Neural crest cell (in vitro differentiated cells): ENCODE measurements at regions not wholly inside any gene's neighbourhood (a gene's known extent, or its start where the extent isn't known, plus 50 kb on each side); places are given as distances from the start of the nearest gene placed in this dataset.

Source experiments
- DNase-seq: peaks from one replicate; pipeline ENCODE4 v3.0.0; 2021; ENCODE audit warnings: low read depth, mixed read lengths, low spot score
- H3K27ac Mint-ChIP-seq: one replicate; pipeline ENCODE4 v1.8.0; 2021; ENCODE audit warnings: mild to moderate bottlenecking, mixed read lengths; ENCODE audit not compliant: unreplicated experiment
- H3K27me3 Mint-ChIP-seq: 2 replicates; pipeline ENCODE4 v1.8.0; 2021; ENCODE audit warnings: low read depth, mild to moderate bottlenecking, mixed read lengths
- H3K36me3 Mint-ChIP-seq: 2 replicates; pipeline ENCODE4 v1.8.0; 2021; ENCODE audit warnings: low read depth, mild to moderate bottlenecking, mixed read lengths
- H3K4me1 Mint-ChIP-seq: 2 replicates; pipeline ENCODE4 v1.8.0; 2021; ENCODE audit warnings: mixed read lengths
- H3K4me3 Mint-ChIP-seq: one replicate; pipeline ENCODE4 v1.8.0; 2021; ENCODE audit warnings: mild to moderate bottlenecking, mixed read lengths
- H3K9me3 Mint-ChIP-seq: 2 replicates; pipeline ENCODE4 v1.8.0; 2021; ENCODE audit warnings: mixed read lengths
- TF ChIP-seq, protein P1 (sequence below): fragments of 200-600 bp; sonication (generic); conservative IDR thresholded peaks from 2 replicates; pipeline ENCODE4 v1.5.0; 2021; ENCODE audit warnings: antibody characterized with exemption, mild to moderate bottlenecking

DNA sequence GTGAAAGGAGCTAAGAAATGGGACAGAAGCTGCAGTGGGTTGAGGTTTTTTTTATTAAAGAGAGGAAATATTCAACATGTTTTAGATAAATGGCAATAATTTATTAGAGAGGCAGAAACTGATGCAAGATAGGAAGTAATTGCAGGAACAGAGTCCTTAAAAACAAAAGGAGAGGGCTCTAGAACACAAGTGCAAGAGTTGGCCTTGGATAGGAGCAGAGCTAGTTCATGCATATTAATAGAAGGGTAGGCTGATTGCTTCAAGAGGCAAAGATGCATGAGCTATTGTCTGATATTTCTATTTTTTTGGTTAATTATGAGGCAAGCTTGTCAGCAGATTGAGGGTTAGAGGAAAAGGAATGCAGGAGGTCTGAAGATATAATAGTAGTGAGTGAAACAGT is 91.0 kb upstream of the GPRIN3 start:
- TF ChIP-seq, protein P1, sequence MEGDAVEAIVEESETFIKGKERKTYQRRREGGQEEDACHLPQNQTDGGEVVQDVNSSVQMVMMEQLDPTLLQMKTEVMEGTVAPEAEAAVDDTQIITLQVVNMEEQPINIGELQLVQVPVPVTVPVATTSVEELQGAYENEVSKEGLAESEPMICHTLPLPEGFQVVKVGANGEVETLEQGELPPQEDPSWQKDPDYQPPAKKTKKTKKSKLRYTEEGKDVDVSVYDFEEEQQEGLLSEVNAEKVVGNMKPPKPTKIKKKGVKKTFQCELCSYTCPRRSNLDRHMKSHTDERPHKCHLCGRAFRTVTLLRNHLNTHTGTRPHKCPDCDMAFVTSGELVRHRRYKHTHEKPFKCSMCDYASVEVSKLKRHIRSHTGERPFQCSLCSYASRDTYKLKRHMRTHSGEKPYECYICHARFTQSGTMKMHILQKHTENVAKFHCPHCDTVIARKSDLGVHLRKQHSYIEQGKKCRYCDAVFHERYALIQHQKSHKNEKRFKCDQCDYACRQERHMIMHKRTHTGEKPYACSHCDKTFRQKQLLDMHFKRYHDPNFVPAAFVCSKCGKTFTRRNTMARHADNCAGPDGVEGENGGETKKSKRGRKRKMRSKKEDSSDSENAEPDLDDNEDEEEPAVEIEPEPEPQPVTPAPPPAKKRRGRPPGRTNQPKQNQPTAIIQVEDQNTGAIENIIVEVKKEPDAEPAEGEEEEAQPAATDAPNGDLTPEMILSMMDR: no peak
- Mint-ChIP-seq H3K4me1 (peaks cover 6% of the 10 kb centered on the region), H3K4me3 (no peak overlapping the region), H3K36me3 (no peaks in the 10 kb centered on the region), H3K9me3 (no peaks in the 10 kb centered on the region), H3K27ac (no peak overlapping the region), H3K27me3 (no peaks in the 10 kb centered on the region)
- no peak for DNase-seq

DNA sequence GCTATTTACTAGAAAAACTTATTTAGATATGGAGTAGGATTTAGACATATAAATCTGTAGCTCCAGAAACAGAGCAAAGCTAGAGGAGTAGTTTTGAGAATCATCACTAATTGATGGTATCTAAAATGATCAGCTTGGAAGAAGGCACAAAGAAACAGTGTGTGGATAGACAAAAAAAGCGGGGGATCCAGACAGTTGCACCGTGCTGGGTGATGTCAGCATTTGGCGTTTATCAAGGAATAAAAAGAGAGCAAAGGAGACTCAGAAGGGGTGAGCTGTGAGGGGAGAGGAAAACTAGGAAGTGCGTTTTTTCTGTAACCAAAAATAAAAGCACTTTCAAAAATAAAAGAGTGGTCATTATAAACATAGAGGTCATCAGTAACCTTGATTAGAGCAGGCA is 90.5 kb upstream of the GPRIN3 start:
- no peaks in the 10 kb centered on the region for H3K36me3 Mint-ChIP-seq
- peaks cover under 1% of the 10 kb centered on the region for H3K4me1 Mint-ChIP-seq
- no peak overlapping the region for H3K27ac Mint-ChIP-seq
- H3K4me3 Mint-ChIP-seq: no peak overlapping the region
- no peak for DNase-seq
- no peaks in the 10 kb centered on the region for H3K27me3 Mint-ChIP-seq
- TF ChIP-seq, protein P1: no peak
- no peaks in the 10 kb centered on the region for H3K9me3 Mint-ChIP-seq

DNA sequence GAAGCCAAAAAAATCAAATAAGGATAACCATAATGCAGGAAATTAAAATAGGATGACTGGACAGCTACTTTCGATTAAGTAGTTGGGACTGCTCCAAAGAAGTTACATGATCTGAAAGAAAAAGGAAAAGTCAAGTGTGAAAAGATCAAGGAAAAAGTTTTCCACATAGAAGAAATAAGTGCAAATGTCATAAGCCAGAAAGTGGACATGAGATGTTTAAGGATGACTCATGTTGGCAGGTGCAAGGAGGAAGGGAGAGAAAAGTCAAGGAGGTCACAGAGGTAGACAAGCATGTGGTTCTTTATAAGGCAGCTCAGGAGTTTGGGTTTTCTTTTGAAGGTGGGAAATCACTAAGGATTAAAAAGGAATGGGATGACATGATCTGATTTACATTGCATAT is 89.8 kb upstream of the GPRIN3 start:
- Mint-ChIP-seq H3K9me3 (no peaks in the 10 kb centered on the region), H3K4me1 (no peaks in the 10 kb centered on the region), H3K36me3 (no peaks in the 10 kb centered on the region), H3K27ac (no peak overlapping the region), H3K27me3 (no peaks in the 10 kb centered on the region), H3K4me3 (no peak overlapping the region)
- DNase-seq: no peak
- TF ChIP-seq, protein P1: no peak

DNA sequence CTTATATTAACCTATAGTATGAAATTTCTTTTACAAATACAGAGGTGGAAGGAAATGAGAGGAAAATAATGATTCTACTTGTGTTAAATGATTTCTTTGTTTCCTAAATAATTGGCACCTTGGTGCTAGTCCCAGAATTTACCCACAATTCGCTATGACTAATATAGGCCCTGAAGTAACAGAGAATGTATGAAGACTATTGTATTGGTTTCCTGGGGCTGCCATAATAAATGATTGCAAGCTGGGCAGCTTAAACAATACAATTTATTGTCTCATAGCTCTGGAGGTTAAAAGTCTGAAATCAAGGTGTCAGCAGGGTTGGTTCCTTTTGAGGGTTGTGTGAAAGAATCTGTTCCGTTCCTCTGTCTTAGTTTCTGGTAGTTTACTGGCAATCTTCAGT is 74.8 kb upstream of the GPRIN3 start:
- TF ChIP-seq, protein P1: no peak
- H3K27me3 Mint-ChIP-seq: no peaks in the 10 kb centered on the region
- no peak overlapping the region for H3K27ac Mint-ChIP-seq
- H3K9me3 Mint-ChIP-seq: peaks cover 6% of the 10 kb centered on the region
- no peak for DNase-seq
- no peak overlapping the region for H3K4me3 Mint-ChIP-seq
- no peaks in the 10 kb centered on the region for H3K36me3 Mint-ChIP-seq
- H3K4me1 Mint-ChIP-seq: peaks cover 12% of the 10 kb centered on the region

DNA sequence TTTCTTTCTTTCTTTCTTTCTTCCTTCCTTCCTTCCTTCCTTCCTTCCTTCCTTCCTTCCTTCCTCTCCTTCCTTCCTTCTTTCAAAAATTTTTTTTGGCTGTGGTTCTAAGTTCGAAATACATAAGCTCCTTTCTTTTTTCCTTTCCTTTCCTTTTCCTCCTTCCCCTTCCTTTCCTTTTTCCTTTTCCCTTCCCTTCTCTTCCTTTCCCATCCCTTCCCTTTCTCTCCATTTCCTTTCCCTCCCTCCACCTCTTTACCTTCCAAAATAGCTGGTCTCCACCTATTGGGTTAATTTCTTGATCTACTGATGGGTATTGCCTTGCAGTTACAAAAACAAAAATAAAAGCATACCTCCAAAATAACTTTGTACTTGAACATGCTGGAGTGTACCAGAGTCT is 73.4 kb upstream of the GPRIN3 start:
- H3K9me3 Mint-ChIP-seq: peaks cover 6% of the 10 kb centered on the region
- no peak for DNase-seq
- TF ChIP-seq, protein P1: no peak
- H3K27ac Mint-ChIP-seq: no peak overlapping the region
- peaks cover 16% of the 10 kb centered on the region for H3K4me1 Mint-ChIP-seq
- H3K36me3 Mint-ChIP-seq: no peaks in the 10 kb centered on the region
- no peaks in the 10 kb centered on the region for H3K27me3 Mint-ChIP-seq
- no peak overlapping the region for H3K4me3 Mint-ChIP-seq

DNA sequence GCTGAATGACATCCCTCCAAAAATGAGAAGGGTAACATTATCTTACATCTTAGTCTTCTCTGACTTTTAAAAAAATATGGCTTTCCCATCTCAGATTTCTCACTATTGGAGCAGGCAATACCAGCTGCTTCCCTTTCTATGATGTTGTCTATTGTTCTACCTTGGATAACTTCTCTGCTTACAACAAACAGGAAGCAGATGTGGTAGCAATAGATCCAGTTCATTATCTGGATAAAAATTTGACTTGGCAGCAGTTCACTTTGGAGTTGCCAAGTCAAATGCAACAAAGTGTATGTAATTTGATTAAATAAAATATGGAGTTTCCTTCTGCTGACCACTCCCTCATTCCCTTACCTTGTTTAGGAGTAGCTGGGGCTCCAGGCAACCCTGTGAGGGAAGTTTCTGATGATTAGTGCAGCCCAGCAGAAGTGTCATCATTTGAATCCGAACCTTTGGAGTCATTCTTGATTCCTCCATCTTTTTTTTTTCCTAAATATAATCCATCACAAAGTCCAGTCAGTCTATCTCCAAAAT is 72.0 kb upstream of the GPRIN3 start:
- no peak overlapping the region for H3K27ac Mint-ChIP-seq
- H3K27me3 Mint-ChIP-seq: no peaks in the 10 kb centered on the region
- no peaks in the 10 kb centered on the region for H3K36me3 Mint-ChIP-seq
- no peak overlapping the region for H3K4me3 Mint-ChIP-seq
- no peak for DNase-seq
- H3K9me3 Mint-ChIP-seq: peaks cover 6% of the 10 kb centered on the region
- TF ChIP-seq, protein P1: no peak
- peaks cover 16% of the 10 kb centered on the region for H3K4me1 Mint-ChIP-seq
